Retinal pigment epithelial cell (primary cell): ENCODE measurements at regions not wholly inside any gene's neighbourhood (a gene's known extent, or its start where the extent isn't known, plus 50 kb on each side); places are given as distances from the start of the nearest gene placed in this dataset.

Experiments used
- DNase-seq: peaks from one replicate; pipeline ENCODE4 v3.0.0-alpha.2; 2010; ENCODE audit warnings: low read depth
- H3K4me3 ChIP-seq: 2 replicates; pipeline ENCODE4 v1.5.1; 2011; ENCODE audit warnings: mild to moderate bottlenecking, low read length, control low read depth, moderate library complexity
- CTCF ChIP-seq: conservative IDR thresholded peaks from 2 replicates; pipeline ENCODE4 v1.5.1; 2011; ENCODE audit warnings: low read depth, low read length, control low read depth, inconsistent platforms

GRCh38 chr4:123291329-123291728 lies 105.3 kb upstream of the SPRY1 start:
- no peak overlapping the region for H3K4me3 ChIP-seq
- DNase-seq = no peak
- TF ChIP-seq CTCF = no peak

GRCh38 chr4:123297836-123298235 lies 98.8 kb upstream of the SPRY1 start:
- no peak overlapping the region for H3K4me3 ChIP-seq
- no peak for TF ChIP-seq CTCF
- no peak for DNase-seq

GRCh38 chr4:123298261-123298660 lies 98.3 kb upstream of the SPRY1 start:
- H3K4me3 ChIP-seq = no peak overlapping the region
- no peak for TF ChIP-seq CTCF
- DNase-seq = no peak

- DNase-seq = no peak
- TF ChIP-seq CTCF = no peak
- no peak overlapping the region for H3K4me3 ChIP-seq
These were observed 97.8 kb upstream of the SPRY1 start for GRCh38 chr4:123298801-123299200.

- peak; percentile 39 for DNase-seq
- TF ChIP-seq CTCF = no peak
These were observed 97.3 kb upstream of the SPRY1 start for GRCh38 chr4:123299212-123299691.

GRCh38 chr4:123300222-123301039 lies 96.2 kb upstream of the SPRY1 start:
- DNase-seq = no peak
- H3K4me3 ChIP-seq = no peak overlapping the region
- no peak for TF ChIP-seq CTCF

More at GRCh38 chr4:123299212-123299691, 97.3 kb upstream of the SPRY1 start:
- H3K4me3 ChIP-seq = no peak overlapping the region

GRCh38 chr4:123301923-123302322 lies 94.7 kb upstream of the SPRY1 start:
- no peak overlapping the region for H3K4me3 ChIP-seq
- no peak for DNase-seq
- no peak for TF ChIP-seq CTCF
